A673 (cell line): ENCODE measurements at regions not wholly inside any gene's neighbourhood (a gene's known extent, or its start where the extent isn't known, plus 50 kb on each side); places are given as distances from the start of the nearest gene placed in this dataset.
"Not testable (repeated sequence)": the region's sequence is repeated elsewhere in the genome, so short reads cannot be mapped to it uniquely, and the experiment has no call there.

ENCODE experiments used
- BruUV-seq: library from RNA; stranded (reverse); fragments of 400-500 nt; replicated peaks from 2 replicates; lab custom pipeline; 2021; lab: Mats Ljungman, UMichigan
- CTCF ChIA-PET: fragments of 300-600 bp; sonication (Branson Sonifier 250); formaldehyde crosslinking; loops from one replicate; lab custom pipeline; 2022; ENCODE audit warnings: antibody characterized with exemption; lab: Charles Lee
- POLR2A ChIA-PET: fragments of 300-600 bp; sonication (Branson Sonifier 250); formaldehyde crosslinking; loops from one replicate; lab custom pipeline; 2022; ENCODE audit warnings: antibody characterized with exemption; ENCODE audit not compliant: low non-redundant PET; lab: Charles Lee
- DNase-seq: peaks from one replicate; pipeline ENCODE4 v3.0.0-alpha.2; 2015; ENCODE audit warnings: low spot score
- H3K27ac ChIP-seq: fragments of 200-600 bp; sonication (generic); 2 replicates; pipeline ENCODE4 v1.5.1; 2016; ENCODE audit warnings: mixed run types, low read depth, mild to moderate bottlenecking, mixed read lengths, antibody characterized with exemption, low read length; ENCODE audit not compliant: poor library complexity, severe bottlenecking
- H3K27me3 ChIP-seq: fragments of 200-600 bp; sonication (generic); replicated peaks from 2 replicates; pipeline ENCODE4 v1.6.1; 2017; ENCODE audit warnings: mixed run types, low read depth, mild to moderate bottlenecking, mixed read lengths, antibody characterized with exemption, low read length; ENCODE audit not compliant: insufficient read depth, poor library complexity
- H3K36me3 ChIP-seq: fragments of 200-600 bp; sonication (generic); 2 replicates; pipeline ENCODE4 v1.6.1; 2016; ENCODE audit warnings: mixed run types, mild to moderate bottlenecking, mixed read lengths, antibody characterized with exemption, low read length; ENCODE audit not compliant: insufficient read depth, poor library complexity, severe bottlenecking
- H3K4me1 ChIP-seq: fragments of 200-600 bp; sonication (generic); 2 replicates; pipeline ENCODE4 v1.6.1; 2017; ENCODE audit warnings: mixed run types, mild to moderate bottlenecking, mixed read lengths, antibody characterized with exemption, low read length; ENCODE audit not compliant: insufficient read depth, poor library complexity, severe bottlenecking
- H3K4me3 ChIP-seq: fragments of 200-600 bp; sonication (generic); 2 replicates; pipeline ENCODE4 v1.5.1; 2016; ENCODE audit warnings: low read depth, mixed run types, mild to moderate bottlenecking, mixed read lengths, low read length; ENCODE audit not compliant: poor library complexity, severe bottlenecking
- H3K9me3 ChIP-seq: fragments of 200-600 bp; sonication (generic); 2 replicates; pipeline ENCODE4 v1.6.1; 2016; ENCODE audit warnings: mixed run types, low read depth, mild to moderate bottlenecking, mixed read lengths, antibody characterized with exemption, low read length; ENCODE audit not compliant: poor library complexity, severe bottlenecking
- EZH2 ChIP-seq: fragments of 200-600 bp; sonication (generic); IDR thresholded peaks from 2 replicates; pipeline ENCODE4 v1.6.1; 2017; ENCODE audit warnings: borderline replicate concordance, low read depth, mild to moderate bottlenecking, mixed read lengths, antibody characterized with exemption, low read length; ENCODE audit not compliant: poor library complexity, severe bottlenecking
- intact Hi-C: fragments of 100-400 bp; cut with micrococcal nuclease; formaldehyde crosslinking; loops from one replicate; pipeline ENCODE4 v1.10.0; 2022; ENCODE audit not compliant: unreplicated experiment
- TF ChIP-seq, protein P1 (sequence below): fragments of 300-800, 200-600 bp; sonication (generic); conservative IDR thresholded peaks from 2 replicates; pipeline ENCODE4 v1.5.1; 2017; ENCODE audit warnings: low read depth, mild to moderate bottlenecking, antibody characterized with exemption, low read length, moderate library complexity, mixed read lengths

DNA sequence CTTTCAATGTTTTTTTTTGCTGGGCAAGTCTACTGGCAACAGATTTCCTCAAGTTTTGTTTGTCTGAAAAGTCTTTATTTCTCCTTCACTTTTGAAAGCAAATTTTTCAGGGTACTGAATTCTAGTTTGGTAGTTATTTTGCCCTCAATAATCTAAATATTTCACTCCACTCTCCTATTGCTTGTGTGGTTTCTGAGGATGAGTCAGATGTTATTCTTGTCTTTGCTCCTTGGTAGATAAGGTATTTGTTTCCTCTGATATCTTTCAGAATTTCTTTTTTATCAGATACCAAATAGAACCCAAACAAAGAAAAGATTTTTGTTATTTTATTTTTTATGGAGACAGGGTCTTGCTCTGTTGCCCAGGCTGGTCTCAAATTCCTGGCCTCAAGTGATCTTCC, 99.2 kb upstream of the MALRD1 start:
- ChIA-PET CTCF (no interaction called here), POLR2A (no interaction called here)
- Histone ChIP-seq H3K4me1 (no peaks in the 10 kb centered on the region), H3K27ac (no peak overlapping the region), H3K27me3 (no peaks in the 10 kb centered on the region), H3K36me3 (no peaks in the 10 kb centered on the region), H3K4me3 (no peak overlapping the region), H3K9me3 (no peaks in the 10 kb centered on the region)
- no peak for DNase-seq
- intact Hi-C loops: no loop called here
- TF ChIP-seq, protein P1, sequence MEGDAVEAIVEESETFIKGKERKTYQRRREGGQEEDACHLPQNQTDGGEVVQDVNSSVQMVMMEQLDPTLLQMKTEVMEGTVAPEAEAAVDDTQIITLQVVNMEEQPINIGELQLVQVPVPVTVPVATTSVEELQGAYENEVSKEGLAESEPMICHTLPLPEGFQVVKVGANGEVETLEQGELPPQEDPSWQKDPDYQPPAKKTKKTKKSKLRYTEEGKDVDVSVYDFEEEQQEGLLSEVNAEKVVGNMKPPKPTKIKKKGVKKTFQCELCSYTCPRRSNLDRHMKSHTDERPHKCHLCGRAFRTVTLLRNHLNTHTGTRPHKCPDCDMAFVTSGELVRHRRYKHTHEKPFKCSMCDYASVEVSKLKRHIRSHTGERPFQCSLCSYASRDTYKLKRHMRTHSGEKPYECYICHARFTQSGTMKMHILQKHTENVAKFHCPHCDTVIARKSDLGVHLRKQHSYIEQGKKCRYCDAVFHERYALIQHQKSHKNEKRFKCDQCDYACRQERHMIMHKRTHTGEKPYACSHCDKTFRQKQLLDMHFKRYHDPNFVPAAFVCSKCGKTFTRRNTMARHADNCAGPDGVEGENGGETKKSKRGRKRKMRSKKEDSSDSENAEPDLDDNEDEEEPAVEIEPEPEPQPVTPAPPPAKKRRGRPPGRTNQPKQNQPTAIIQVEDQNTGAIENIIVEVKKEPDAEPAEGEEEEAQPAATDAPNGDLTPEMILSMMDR: no peak
- TF ChIP-seq EZH2: no peak
- BruUV-seq: no TSS peak

DNA sequence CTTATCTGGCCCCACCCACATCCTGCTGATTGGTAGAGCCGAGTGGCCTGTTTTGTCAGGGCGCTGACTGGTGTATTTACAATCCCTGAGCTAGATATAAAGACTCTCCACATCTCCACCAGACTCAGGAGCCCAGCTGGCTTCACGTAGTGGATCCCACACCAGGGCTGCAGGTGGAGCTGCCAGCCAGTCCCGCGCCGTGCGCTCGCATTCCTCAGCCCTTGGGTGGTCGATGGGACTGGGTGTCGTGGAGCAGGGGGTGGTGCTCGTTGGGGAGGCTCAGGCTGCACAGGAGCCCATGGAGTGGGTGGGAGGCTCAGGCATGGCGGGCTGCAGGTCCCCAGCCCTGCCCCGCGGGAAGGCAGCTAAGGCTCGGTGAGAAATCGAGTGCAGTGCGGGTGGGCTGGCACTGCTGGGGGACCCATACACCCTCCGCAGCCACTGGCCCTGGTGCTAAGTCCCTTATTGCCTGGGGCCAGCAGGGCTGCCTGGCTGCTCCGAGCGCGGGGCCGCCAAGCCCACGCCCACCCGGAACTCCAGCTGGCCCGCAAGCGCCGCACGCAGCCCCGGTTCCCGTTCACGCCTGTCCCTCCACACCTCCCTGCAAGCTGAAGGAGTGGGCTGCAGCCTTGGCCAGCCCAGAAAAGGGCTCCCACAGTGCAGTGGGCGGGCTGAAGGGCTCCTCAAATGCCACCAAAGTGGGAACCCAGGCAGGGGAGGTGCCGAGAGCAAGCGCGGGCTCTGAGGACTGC, 97.4 kb upstream of the MALRD1 start:
- H3K27ac ChIP-seq, intact Hi-C loops, DNase-seq, H3K9me3 ChIP-seq, POLR2A ChIA-PET, CTCF ChIA-PET, H3K4me1 ChIP-seq, H3K4me3 ChIP-seq, H3K36me3 ChIP-seq, H3K27me3 ChIP-seq, BruUV-seq: not testable (repeated sequence)

DNA sequence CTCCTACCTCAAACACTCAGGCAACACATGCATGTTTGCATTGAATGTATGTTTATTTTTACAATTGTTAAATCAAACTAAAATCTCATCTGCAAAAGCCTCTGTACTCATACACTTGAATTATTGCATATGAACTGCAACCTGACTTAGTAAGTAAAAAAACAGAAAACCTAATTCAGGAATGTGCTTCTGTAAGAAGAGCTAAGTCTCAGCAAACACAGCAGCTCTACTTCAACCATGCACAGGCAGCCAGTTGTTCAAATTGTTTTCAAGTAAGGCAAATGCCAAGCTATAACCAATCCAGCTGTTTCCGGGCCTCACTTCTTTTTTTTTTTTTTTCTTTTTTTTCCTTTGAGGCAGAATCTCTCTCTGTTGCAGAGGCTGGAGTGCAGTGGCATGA, 93.5 kb upstream of the MALRD1 start:
- Histone ChIP-seq H3K4me3 (no peak overlapping the region), H3K4me1 (peaks cover 4% of the 10 kb centered on the region), H3K36me3 (no peaks in the 10 kb centered on the region), H3K9me3 (no peaks in the 10 kb centered on the region), H3K27me3 (no peaks in the 10 kb centered on the region), H3K27ac (no peak overlapping the region)
- ChIA-PET CTCF (no interaction called here), POLR2A (no interaction called here)
- TF ChIP-seq, protein P1: no peak
- TF ChIP-seq EZH2: no peak
- intact Hi-C loops: no loop called here
- DNase-seq: no peak
- BruUV-seq: no TSS peak

DNA sequence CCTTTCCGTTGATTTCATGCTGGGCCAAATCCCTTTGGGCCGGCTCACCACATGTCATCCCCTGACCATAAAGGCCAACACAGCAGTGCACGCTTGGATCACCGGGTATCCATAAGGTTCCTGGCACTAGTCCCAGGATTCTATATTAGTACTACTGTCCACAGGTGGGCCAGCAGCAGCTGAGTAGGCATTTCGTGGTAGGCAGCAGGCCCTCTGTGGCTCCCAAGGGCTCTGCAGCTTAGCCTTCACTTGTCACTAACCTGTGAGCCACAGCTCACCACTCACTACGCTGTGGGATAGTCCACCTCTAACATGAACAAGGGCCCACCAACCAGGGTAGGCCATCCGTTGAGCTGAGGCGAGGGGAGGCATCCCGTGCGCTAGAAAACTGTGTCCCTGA, 89.2 kb upstream of the MALRD1 start:
- Histone ChIP-seq H3K36me3 (no peaks in the 10 kb centered on the region), H3K4me1 (peaks cover 4% of the 10 kb centered on the region), H3K27ac (no peak overlapping the region), H3K27me3 (no peaks in the 10 kb centered on the region), H3K4me3 (no peak overlapping the region), H3K9me3 (no peaks in the 10 kb centered on the region)
- intact Hi-C loops: no loop called here
- POLR2A ChIA-PET: no interaction called here
- TF ChIP-seq EZH2: no peak
- TF ChIP-seq, protein P1: no peak
- BruUV-seq: no TSS peak
- CTCF ChIA-PET: no interaction called here
- DNase-seq: no peak
